Lower lobe of right lung (tissue), 2 donors: ENCODE measurements at regions not wholly inside any gene's neighbourhood (a gene's known extent, or its start where the extent isn't known, plus 50 kb on each side); places are given as distances from the start of the nearest gene placed in this dataset.

Experiments used
- ATAC-seq, 2 donors: fragments of 200-7000 bp; cut with Tn5 transposase; one replicate each; pipeline ENCODE4 v1.9.1; 2020 to 2022; ENCODE audit warnings: mild to moderate bottlenecking in 2 of 2, moderate library complexity in 2 of 2
- DNase-seq: peaks from one replicate; pipeline ENCODE4 v3.0.0-alpha.2; 2020
- H3K27ac ChIP-seq: fragments of 200-600 bp; one replicate; pipeline ENCODE4 v1.8.0; 2022
- H3K27me3 ChIP-seq: fragments of 200-600 bp; one replicate; pipeline ENCODE4 v1.8.0; 2022; ENCODE audit warnings: low read depth
- H3K36me3 ChIP-seq: fragments of 200-600 bp; one replicate; pipeline ENCODE4 v1.8.0; 2022; ENCODE audit warnings: mild to moderate bottlenecking
- H3K4me1 ChIP-seq: fragments of 200-600 bp; one replicate; pipeline ENCODE4 v1.8.0; 2022
- H3K4me3 ChIP-seq: fragments of 200-600 bp; one replicate; pipeline ENCODE4 v1.8.0; 2022; ENCODE audit warnings: mild to moderate bottlenecking
- H3K9me3 ChIP-seq: fragments of 200-600 bp; one replicate; pipeline ENCODE4 v1.8.0; 2022
- intact Hi-C: fragments of 100-400 bp; cut with DNase I; formaldehyde crosslinking; loops from one replicate; pipeline ENCODE4 v1.11.0; 2022
- TF ChIP-seq, protein P1 (sequence below): fragments of 200-600 bp; IDR thresholded peaks from one replicate; pipeline ENCODE4 v1.8.0; 2022; ENCODE audit warnings: antibody characterized with exemption, mild to moderate bottlenecking
- donor health status: DM: no; HTN: yes; CAD: no; lungs with severe emphysema.

DNA sequence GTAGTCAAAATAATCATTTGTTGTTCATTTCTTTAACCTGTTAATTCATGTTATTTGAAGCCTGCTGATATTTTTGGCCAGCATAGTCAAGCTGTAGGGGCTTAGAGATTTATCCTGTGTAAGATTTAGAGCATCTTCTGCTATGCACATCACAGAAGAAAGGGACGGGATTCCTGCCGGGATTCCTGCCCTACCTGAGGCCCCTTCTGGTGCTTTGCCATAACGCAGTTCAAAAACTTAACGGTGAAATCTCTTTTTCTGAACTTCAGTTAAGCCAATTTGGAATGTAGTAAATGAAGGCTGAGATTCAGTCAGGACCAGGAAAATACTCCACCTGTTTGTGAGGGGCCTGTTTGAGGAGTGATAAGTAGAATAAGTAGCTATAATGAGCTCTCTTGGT lies 50.7 kb upstream of the TMEM260 start:
- no peak overlapping the region for H3K27ac ChIP-seq
- ATAC-seq: no peak
- H3K9me3 ChIP-seq: no peaks in the 10 kb centered on the region
- no peak overlapping the region for H3K4me3 ChIP-seq
- no peaks in the 10 kb centered on the region for H3K4me1 ChIP-seq
- intact Hi-C loops: no loop called here
- no peaks in the 10 kb centered on the region for H3K36me3 ChIP-seq
- DNase-seq: no peak
- H3K27me3 ChIP-seq: peaks cover 5% of the 10 kb centered on the region
- TF ChIP-seq, protein P1, sequence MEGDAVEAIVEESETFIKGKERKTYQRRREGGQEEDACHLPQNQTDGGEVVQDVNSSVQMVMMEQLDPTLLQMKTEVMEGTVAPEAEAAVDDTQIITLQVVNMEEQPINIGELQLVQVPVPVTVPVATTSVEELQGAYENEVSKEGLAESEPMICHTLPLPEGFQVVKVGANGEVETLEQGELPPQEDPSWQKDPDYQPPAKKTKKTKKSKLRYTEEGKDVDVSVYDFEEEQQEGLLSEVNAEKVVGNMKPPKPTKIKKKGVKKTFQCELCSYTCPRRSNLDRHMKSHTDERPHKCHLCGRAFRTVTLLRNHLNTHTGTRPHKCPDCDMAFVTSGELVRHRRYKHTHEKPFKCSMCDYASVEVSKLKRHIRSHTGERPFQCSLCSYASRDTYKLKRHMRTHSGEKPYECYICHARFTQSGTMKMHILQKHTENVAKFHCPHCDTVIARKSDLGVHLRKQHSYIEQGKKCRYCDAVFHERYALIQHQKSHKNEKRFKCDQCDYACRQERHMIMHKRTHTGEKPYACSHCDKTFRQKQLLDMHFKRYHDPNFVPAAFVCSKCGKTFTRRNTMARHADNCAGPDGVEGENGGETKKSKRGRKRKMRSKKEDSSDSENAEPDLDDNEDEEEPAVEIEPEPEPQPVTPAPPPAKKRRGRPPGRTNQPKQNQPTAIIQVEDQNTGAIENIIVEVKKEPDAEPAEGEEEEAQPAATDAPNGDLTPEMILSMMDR: no peak
